ENCODE measurements at regions not wholly inside any gene's neighbourhood (a gene's known extent, or its start where the extent isn't known, plus 50 kb on each side); places are given as distances from the start of the nearest gene placed in this dataset.

DNA sequence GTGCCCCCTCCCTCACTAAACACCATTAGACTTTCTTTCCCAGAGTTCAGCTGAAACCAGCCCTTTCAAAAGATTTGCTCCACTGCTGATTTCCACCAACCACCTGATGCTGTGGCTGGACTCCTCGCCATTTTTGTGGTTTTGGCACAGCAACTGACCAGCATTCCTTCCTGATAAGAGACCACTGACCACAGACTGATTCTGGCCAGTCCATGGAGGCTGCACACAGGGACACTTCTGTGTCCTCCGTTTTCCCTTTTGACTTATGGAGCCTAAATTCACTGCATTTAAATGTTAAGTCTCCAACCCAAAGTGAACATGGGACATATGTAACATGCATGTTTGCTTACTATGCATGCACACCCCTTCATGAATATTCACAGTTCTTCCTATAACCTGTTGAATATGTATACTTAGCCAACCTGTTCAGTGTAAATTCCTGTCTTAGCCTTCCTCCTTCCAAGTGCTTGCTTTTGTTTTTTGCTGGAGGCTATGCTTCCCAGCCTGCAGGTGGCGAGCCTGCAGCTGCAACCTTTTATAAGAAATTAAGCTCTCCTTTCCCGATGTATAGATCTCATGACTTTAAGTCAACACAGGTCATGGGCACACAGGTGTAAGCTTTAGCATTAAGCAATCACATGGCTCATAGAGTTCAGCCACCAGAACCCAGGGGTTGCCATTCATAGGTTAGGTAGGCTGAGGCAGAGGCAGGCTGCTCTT is 78.7 kb downstream of the ACTL7B start (continued):
- TF ChIP-seq, protein P1, sequence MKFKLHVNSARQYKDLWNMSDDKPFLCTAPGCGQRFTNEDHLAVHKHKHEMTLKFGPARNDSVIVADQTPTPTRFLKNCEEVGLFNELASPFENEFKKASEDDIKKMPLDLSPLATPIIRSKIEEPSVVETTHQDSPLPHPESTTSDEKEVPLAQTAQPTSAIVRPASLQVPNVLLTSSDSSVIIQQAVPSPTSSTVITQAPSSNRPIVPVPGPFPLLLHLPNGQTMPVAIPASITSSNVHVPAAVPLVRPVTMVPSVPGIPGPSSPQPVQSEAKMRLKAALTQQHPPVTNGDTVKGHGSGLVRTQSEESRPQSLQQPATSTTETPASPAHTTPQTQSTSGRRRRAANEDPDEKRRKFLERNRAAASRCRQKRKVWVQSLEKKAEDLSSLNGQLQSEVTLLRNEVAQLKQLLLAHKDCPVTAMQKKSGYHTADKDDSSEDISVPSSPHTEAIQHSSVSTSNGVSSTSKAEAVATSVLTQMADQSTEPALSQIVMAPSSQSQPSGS (CRISPR knock-in tag; IDR thresholded peaks at IDR 0.05), result no peak
- TF ChIP-seq, protein P2, sequence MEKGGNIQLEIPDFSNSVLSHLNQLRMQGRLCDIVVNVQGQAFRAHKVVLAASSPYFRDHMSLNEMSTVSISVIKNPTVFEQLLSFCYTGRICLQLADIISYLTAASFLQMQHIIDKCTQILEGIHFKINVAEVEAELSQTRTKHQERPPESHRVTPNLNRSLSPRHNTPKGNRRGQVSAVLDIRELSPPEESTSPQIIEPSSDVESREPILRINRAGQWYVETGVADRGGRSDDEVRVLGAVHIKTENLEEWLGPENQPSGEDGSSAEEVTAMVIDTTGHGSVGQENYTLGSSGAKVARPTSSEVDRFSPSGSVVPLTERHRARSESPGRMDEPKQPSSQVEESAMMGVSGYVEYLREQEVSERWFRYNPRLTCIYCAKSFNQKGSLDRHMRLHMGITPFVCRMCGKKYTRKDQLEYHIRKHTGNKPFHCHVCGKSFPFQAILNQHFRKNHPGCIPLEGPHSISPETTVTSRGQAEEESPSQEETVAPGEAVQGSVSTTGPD (CRISPR knock-in tag; IDR thresholded peaks at IDR 0.05), result peak; percentile 62; the same call in 1 of the 2 replicates
- TF ChIP-seq, protein P3, sequence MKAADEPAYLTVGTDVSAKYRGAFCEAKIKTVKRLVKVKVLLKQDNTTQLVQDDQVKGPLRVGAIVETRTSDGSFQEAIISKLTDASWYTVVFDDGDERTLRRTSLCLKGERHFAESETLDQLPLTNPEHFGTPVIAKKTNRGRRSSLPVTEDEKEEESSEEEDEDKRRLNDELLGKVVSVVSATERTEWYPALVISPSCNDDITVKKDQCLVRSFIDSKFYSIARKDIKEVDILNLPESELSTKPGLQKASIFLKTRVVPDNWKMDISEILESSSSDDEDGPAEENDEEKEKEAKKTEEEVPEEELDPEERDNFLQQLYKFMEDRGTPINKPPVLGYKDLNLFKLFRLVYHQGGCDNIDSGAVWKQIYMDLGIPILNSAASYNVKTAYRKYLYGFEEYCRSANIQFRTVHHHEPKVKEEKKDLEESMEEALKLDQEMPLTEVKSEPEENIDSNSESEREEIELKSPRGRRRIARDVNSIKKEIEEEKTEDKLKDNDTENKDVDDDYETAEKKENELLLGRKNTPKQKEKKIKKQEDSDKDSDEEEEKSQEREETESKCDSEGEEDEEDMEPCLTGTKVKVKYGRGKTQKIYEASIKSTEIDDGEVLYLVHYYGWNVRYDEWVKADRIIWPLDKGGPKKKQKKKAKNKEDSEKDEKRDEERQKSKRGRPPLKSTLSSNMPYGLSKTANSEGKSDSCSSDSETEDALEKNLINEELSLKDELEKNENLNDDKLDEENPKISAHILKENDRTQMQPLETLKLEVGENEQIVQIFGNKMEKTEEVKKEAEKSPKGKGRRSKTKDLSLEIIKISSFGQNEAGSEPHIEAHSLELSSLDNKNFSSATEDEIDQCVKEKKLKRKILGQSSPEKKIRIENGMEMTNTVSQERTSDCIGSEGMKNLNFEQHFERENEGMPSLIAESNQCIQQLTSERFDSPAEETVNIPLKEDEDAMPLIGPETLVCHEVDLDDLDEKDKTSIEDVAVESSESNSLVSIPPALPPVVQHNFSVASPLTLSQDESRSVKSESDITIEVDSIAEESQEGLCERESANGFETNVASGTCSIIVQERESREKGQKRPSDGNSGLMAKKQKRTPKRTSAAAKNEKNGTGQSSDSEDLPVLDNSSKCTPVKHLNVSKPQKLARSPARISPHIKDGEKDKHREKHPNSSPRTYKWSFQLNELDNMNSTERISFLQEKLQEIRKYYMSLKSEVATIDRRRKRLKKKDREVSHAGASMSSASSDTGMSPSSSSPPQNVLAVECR (CRISPR knock-in tag; IDR thresholded peaks at IDR 0.05; ENCODE audit: borderline replicate concordance), result no peak
- no peak for TF ChIP-seq POLR2AphosphoS5 (IDR thresholded peaks at IDR 0.05; ENCODE audit: low read depth, low read length)
- TF ChIP-seq, protein P4, sequence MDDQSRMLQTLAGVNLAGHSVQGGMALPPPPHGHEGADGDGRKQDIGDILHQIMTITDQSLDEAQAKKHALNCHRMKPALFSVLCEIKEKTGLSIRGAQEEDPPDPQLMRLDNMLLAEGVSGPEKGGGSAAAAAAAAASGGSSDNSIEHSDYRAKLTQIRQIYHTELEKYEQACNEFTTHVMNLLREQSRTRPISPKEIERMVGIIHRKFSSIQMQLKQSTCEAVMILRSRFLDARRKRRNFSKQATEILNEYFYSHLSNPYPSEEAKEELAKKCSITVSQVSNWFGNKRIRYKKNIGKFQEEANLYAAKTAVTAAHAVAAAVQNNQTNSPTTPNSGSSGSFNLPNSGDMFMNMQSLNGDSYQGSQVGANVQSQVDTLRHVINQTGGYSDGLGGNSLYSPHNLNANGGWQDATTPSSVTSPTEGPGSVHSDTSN (CRISPR knock-in tag; IDR thresholded peaks at IDR 0.05; ENCODE audit: borderline replicate concordance), result no peak
- TF ChIP-seq, protein P5, sequence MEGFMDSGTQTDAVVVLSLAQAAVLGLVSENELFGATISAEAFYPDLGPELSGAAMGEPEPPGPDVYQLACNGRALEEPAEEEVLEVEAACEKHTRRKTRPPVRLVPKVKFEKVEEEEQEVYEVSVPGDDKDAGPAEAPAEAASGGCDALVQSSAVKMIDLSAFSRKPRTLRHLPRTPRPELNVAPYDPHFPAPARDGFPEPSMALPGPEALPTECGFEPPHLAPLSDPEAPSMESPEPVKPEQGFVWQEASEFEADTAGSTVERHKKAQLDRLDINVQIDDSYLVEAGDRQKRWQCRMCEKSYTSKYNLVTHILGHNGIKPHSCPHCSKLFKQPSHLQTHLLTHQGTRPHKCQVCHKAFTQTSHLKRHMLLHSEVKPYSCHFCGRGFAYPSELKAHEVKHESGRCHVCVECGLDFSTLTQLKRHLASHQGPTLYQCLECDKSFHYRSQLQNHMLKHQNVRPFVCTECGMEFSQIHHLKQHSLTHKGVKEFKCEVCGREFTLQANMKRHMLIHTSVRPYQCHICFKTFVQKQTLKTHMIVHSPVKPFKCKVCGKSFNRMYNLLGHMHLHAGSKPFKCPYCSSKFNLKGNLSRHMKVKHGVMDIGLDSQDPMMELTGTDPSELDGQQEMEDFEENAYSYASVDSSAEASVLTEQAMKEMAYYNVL (CRISPR knock-in tag; IDR thresholded peaks at IDR 0.05; ENCODE audit: borderline replicate concordance), result peak; percentile 23; the same call in 1 of the 2 replicates
- TF ChIP-seq STAG1 (CRISPR knock-in tag; IDR thresholded peaks at IDR 0.05), result peak; percentile 6; the same call in 1 of the 2 replicates
- TF ChIP-seq ZNF562 (CRISPR knock-in tag; IDR thresholded peaks at IDR 0.05; ENCODE audit: borderline replicate concordance), result no peak
- TF ChIP-seq, protein P6, sequence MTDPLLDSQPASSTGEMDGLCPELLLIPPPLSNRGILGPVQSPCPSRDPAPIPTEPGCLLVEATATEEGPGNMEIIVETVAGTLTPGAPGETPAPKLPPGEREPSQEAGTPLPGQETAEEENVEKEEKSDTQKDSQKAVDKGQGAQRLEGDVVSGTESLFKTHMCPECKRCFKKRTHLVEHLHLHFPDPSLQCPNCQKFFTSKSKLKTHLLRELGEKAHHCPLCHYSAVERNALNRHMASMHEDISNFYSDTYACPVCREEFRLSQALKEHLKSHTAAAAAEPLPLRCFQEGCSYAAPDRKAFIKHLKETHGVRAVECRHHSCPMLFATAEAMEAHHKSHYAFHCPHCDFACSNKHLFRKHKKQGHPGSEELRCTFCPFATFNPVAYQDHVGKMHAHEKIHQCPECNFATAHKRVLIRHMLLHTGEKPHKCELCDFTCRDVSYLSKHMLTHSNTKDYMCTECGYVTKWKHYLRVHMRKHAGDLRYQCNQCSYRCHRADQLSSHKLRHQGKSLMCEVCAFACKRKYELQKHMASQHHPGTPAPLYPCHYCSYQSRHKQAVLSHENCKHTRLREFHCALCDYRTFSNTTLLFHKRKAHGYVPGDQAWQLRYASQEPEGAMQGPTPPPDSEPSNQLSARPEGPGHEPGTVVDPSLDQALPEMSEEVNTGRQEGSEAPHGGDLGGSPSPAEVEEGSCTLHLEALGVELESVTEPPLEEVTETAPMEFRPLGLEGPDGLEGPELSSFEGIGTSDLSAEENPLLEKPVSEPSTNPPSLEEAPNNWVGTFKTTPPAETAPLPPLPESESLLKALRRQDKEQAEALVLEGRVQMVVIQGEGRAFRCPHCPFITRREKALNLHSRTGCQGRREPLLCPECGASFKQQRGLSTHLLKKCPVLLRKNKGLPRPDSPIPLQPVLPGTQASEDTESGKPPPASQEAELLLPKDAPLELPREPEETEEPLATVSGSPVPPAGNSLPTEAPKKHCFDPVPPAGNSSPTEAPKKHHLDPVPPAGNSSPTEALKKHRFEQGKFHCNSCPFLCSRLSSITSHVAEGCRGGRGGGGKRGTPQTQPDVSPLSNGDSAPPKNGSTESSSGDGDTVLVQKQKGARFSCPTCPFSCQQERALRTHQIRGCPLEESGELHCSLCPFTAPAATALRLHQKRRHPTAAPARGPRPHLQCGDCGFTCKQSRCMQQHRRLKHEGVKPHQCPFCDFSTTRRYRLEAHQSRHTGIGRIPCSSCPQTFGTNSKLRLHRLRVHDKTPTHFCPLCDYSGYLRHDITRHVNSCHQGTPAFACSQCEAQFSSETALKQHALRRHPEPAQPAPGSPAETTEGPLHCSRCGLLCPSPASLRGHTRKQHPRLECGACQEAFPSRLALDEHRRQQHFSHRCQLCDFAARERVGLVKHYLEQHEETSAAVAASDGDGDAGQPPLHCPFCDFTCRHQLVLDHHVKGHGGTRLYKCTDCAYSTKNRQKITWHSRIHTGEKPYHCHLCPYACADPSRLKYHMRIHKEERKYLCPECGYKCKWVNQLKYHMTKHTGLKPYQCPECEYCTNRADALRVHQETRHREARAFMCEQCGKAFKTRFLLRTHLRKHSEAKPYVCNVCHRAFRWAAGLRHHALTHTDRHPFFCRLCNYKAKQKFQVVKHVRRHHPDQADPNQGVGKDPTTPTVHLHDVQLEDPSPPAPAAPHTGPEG (CRISPR knock-in tag; IDR thresholded peaks at IDR 0.05), result no peak

Data from HepG2 (cell line).